GM23338 (cell line): ENCODE measurements at regions not wholly inside any gene's neighbourhood (a gene's known extent, or its start where the extent isn't known, plus 50 kb on each side); places are given as distances from the start of the nearest gene placed in this dataset.

Experiments used
- ATAC-seq: fragments of 200-7000 bp; cut with Tn5 transposase; 3 replicates; pipeline ENCODE4 v1.9.1; 2020
- DNase-seq: peaks from one replicate; pipeline ENCODE4 v3.0.0-alpha.2; 2015; ENCODE audit warnings: low spot score
- H2AFZ ChIP-seq: fragments of 200-600 bp; sonication (generic); 2 replicates; pipeline ENCODE4 v1.8.0; 2016; ENCODE audit warnings: antibody characterized with exemption, mild to moderate bottlenecking, moderate library complexity
- H3F3A ChIP-seq: fragments of 200-600 bp; sonication (generic); replicated peaks from 2 replicates; pipeline ENCODE4 v1.8.0; 2017; ENCODE audit warnings: antibody characterized with exemption, mixed run types, low read depth
- H3K27ac ChIP-seq: fragments of 200-600 bp; sonication (generic); 2 replicates; pipeline ENCODE4 v1.6.1; 2016; ENCODE audit warnings: low read depth
- H3K27me3 ChIP-seq: fragments of 200-600 bp; sonication (generic); 2 replicates; pipeline ENCODE4 v1.8.0; 2016; ENCODE audit warnings: mild to moderate bottlenecking, mixed run types, moderate library complexity; ENCODE audit not compliant: insufficient read depth
- H3K36me3 ChIP-seq: fragments of 200-600 bp; sonication (generic); 2 replicates; pipeline ENCODE4 v1.8.0; 2016; ENCODE audit warnings: mild to moderate bottlenecking; ENCODE audit not compliant: insufficient read depth
- H3K4me1 ChIP-seq: fragments of 200-600 bp; sonication (generic); 2 replicates; pipeline ENCODE4 v1.8.0; 2016; ENCODE audit warnings: mild to moderate bottlenecking, moderate library complexity; ENCODE audit not compliant: insufficient read depth
- H3K4me2 ChIP-seq: fragments of 200-600 bp; sonication (generic); 2 replicates; pipeline ENCODE4 v1.7.1; 2017; ENCODE audit warnings: mixed run types
- H3K4me3 ChIP-seq: fragments of 200-600 bp; sonication (generic); 2 replicates; pipeline ENCODE4 v1.6.1; 2016; ENCODE audit warnings: mixed run types
- H3K79me2 ChIP-seq: fragments of 200-600 bp; sonication (generic); replicated peaks from 2 replicates; pipeline ENCODE4 v1.8.0; 2017; ENCODE audit warnings: mild to moderate bottlenecking; ENCODE audit not compliant: insufficient read depth
- H3K9me2 ChIP-seq: fragments of 200-600 bp; sonication (generic); 2 replicates; pipeline ENCODE4 v1.8.0; 2017; ENCODE audit not compliant: insufficient read depth
- H4K20me1 ChIP-seq: fragments of 200-600 bp; sonication (generic); replicated peaks from 2 replicates; pipeline ENCODE4 v1.8.0; 2017; ENCODE audit warnings: mild to moderate bottlenecking; ENCODE audit not compliant: insufficient read depth
- H3K27ac Mint-ChIP-seq: 2 replicates; pipeline ENCODE4 v1.8.0; 2020; ENCODE audit warnings: inconsistent platforms, mild to moderate bottlenecking, moderate library complexity, mixed read lengths
- H3K27me3 Mint-ChIP-seq: 3 replicates; pipeline ENCODE4 v1.8.0; 2022; ENCODE audit warnings: low read depth, mild to moderate bottlenecking, moderate library complexity, mixed read lengths, inconsistent platforms; ENCODE audit not compliant: insufficient read depth, poor library complexity
- H3K36me3 Mint-ChIP-seq: 3 replicates; pipeline ENCODE4 v1.8.0; 2021; ENCODE audit warnings: low read depth, mild to moderate bottlenecking, inconsistent platforms, moderate library complexity, mixed read lengths
- H3K4me1 Mint-ChIP-seq: 3 replicates; pipeline ENCODE4 v1.8.0; 2020; ENCODE audit warnings: mild to moderate bottlenecking, inconsistent platforms, mixed read lengths
- H3K4me3 Mint-ChIP-seq: 3 replicates; pipeline ENCODE4 v1.8.0; 2021; ENCODE audit warnings: moderate library complexity, mild to moderate bottlenecking, inconsistent platforms, mixed read lengths
- H3K9me3 Mint-ChIP-seq: 3 replicates; pipeline ENCODE4 v1.8.0; 2020; ENCODE audit warnings: moderate library complexity, mild to moderate bottlenecking, inconsistent platforms, mixed read lengths
- CREB1 ChIP-seq: fragments of 250-450 bp; sonication (Bioruptor Pico); IDR thresholded peaks from 2 replicates; pipeline ENCODE4 v1.5.0; 2020; ENCODE audit warnings: low read depth, mild to moderate bottlenecking, moderate library complexity
- CTCF ChIP-seq, 2 experiments: fragments of 200-600 bp in 1 of 2; sonication (generic) in 1 of 2; conservative IDR thresholded peaks; 2 replicates each; pipeline versions ENCODE4 v1.5.1 to v1.6.1; 2016 to 2017; ENCODE audit warnings: antibody characterized with exemption in 2 of 2, low read depth in 2 of 2, mild to moderate bottlenecking in 2 of 2, moderate library complexity in 1 of 2
- EZH2 ChIP-seq: fragments of 200-600 bp; sonication (generic); IDR thresholded peaks from one replicate; pipeline ENCODE4 v1.8.0; 2017; ENCODE audit warnings: antibody characterized with exemption, mild to moderate bottlenecking, low read depth; ENCODE audit not compliant: unreplicated experiment
- POLR2AphosphoS5 ChIP-seq: IDR thresholded peaks from 2 replicates; pipeline ENCODE4 v1.6.1; 2016; ENCODE audit warnings: antibody characterized with exemption, low read depth
- STAT1 ChIP-seq: IDR thresholded peaks from one replicate; pipeline ENCODE4 v1.6.1; 2016; ENCODE audit warnings: antibody characterized with exemption; ENCODE audit not compliant: unreplicated experiment
- ZNF462 ChIP-seq: fragments of 250-450 bp; sonication (Bioruptor Pico); IDR thresholded peaks from 2 replicates; pipeline ENCODE4 v1.5.0; 2020; ENCODE audit warnings: mild to moderate bottlenecking, moderate library complexity

- TF ChIP-seq ZNF462 (CRISPR knock-in tag) (no peak), CTCF (conservative IDR thresholded peaks at IDR 0.05; ENCODE audit: low read depth in 2 of 2) (no peak)
Observed at GRCh38 chr9:119956111-119956510, 586.9 kb upstream of the BRINP1 start (continued).

- H4K20me1 ChIP-seq = no peaks in the 10 kb centered on the region
- Mint-ChIP-seq H3K27ac (no peak overlapping the region), H3K4me3 (no peak overlapping the region), H3K4me1 (peaks cover 7% of the 10 kb centered on the region; the same call in 2 of the 3 replicates), H3K36me3 (no peaks in the 10 kb centered on the region), H3K27me3 (no peaks in the 10 kb centered on the region), H3K9me3 (no peaks in the 10 kb centered on the region)
- peaks cover 8% of the 10 kb centered on the region; the same call in 1 of the 2 replicates for H3K4me1 ChIP-seq
- H3K27ac ChIP-seq = no peak overlapping the region
- DNase-seq (no peak), ATAC-seq (no peak)
- H3K4me3 ChIP-seq = no peak overlapping the region
- H2AFZ ChIP-seq = no peak overlapping the region
- H3F3A ChIP-seq = no peaks in the 10 kb centered on the region
- no peaks in the 10 kb centered on the region; the same call in 1 of the 2 replicates for H3K36me3 ChIP-seq
- no peaks in the 10 kb centered on the region for H3K79me2 ChIP-seq
- H3K9me2 ChIP-seq = 0 out of 2 replicates have a peak, but pooled peaks cover 1% of the 10 kb centered on the region
- no peaks in the 10 kb centered on the region for H3K27me3 ChIP-seq
- H3K4me2 ChIP-seq = no peak overlapping the region
- TF ChIP-seq POLR2AphosphoS5 = no peak
- TF ChIP-seq STAT1 = no peak
- no peak for TF ChIP-seq CREB1
- no peak for TF ChIP-seq ZNF462 (CRISPR knock-in tag)
- no peak for TF ChIP-seq EZH2
Observed at GRCh38 chr9:119955276-119955675, 586.0 kb upstream of the BRINP1 start.
